HepG2 (cell line): ENCODE measurements at regions not wholly inside any gene's neighbourhood (a gene's known extent, or its start where the extent isn't known, plus 50 kb on each side); places are given as distances from the start of the nearest gene placed in this dataset.

ENCODE experiments used
- ATAC-seq: fragments of 200-7000 bp; cut with Tn5 transposase; 3 replicates; pipeline ENCODE4 v1.9.1; 2020; ENCODE audit warnings: mild to moderate bottlenecking, moderate library complexity
- BruUV-seq: library from RNA; stranded (reverse); fragments of 400-500 nt; replicated peaks from 2 replicates; lab custom pipeline; 2021; lab: Mats Ljungman, UMichigan
- CTCF ChIA-PET: fragments of 300-600 bp; formaldehyde crosslinking; extraction: SDS; loops from one replicate; lab custom pipeline; 2021; ENCODE audit warnings: low total read pairs, inconsistent platforms, low intra/inter-chr PET ratio; lab: Yijun Ruan, JAX
- POLR2A ChIA-PET: fragments of 350-600 bp; sonication (Branson Sonifier 250); formaldehyde crosslinking; loops from one replicate; lab custom pipeline; 2020; ENCODE audit warnings: antibody characterized with exemption, inconsistent platforms; lab: Yijun Ruan, JAX
- DNase-seq: peaks from one replicate; pipeline ENCODE4 v3.0.0-alpha.2; 2015; ENCODE audit warnings: low spot score
- FAIRE-seq: peaks from 3 replicates; lab custom pipeline; 2011; peaks lifted over from hg19 to GRCh38; lab: Jason Lieb, UNC
- H2AFZ ChIP-seq: one replicate; pipeline ENCODE4 v1.6.1; 2011; ENCODE audit warnings: low read length, inconsistent platforms
- H3K27ac ChIP-seq: fragments of 300-600 bp; 3 replicates; pipeline ENCODE4 v1.8.0; 2011; ENCODE audit warnings: mixed run types, mild to moderate bottlenecking, mixed read lengths, low read length, inconsistent platforms; ENCODE audit not compliant: insufficient read depth; ENCODE audit errors: extremely low read length
- H3K27me3 ChIP-seq, 2 experiments: fragments of 200-600 bp in 1 of 2; 2 replicates in 1 of 2; 3 replicates in 1 of 2; pipeline versions ENCODE4 v1.6.0 to v1.8.0; 2011; ENCODE audit warnings: low read length in 2 of 2, mild to moderate bottlenecking in 2 of 2, moderate library complexity in 2 of 2, inconsistent platforms in 1 of 2; ENCODE audit not compliant: insufficient read depth in 2 of 2, control insufficient read depth in 1 of 2
- H3K36me3 ChIP-seq, 2 experiments: fragments of 200-600 bp in 1 of 2; replicated peaks in 1 of 2; 2 replicates in 1 of 2; 3 replicates in 1 of 2; pipeline versions ENCODE4 v1.5.1 to v1.8.0; 2011; ENCODE audit warnings: low read length in 2 of 2, inconsistent platforms in 1 of 2; ENCODE audit not compliant: insufficient read depth in 2 of 2, control insufficient read depth in 1 of 2
- H3K4me1 ChIP-seq: 2 replicates; pipeline ENCODE4 v1.5.1; 2012; ENCODE audit warnings: low read length, inconsistent platforms; ENCODE audit not compliant: insufficient read depth
- H3K4me2 ChIP-seq: 2 replicates; pipeline ENCODE4 v1.6.0; 2011; ENCODE audit warnings: low read depth, low read length, inconsistent platforms
- H3K4me3 ChIP-seq, 3 experiments: fragments of 200-600 bp in 1 of 3; sonication (generic), shearing (Covaris generic) in 1 of 3; replicated peaks in 1 of 3; 2 replicates each; pipeline ENCODE4 v1.5.1; 2011 to 2016; ENCODE audit warnings: low read length in 3 of 3, inconsistent platforms in 2 of 3, low read depth in 2 of 3, mild to moderate bottlenecking in 2 of 3, control low read depth in 1 of 3, mixed read lengths in 1 of 3; ENCODE audit not compliant: insufficient read depth in 1 of 3
- H3K79me2 ChIP-seq: one replicate; pipeline ENCODE4 v1.6.1; 2011; ENCODE audit warnings: low read length, inconsistent platforms; ENCODE audit not compliant: insufficient read depth
- H3K9ac ChIP-seq: 2 replicates; pipeline ENCODE4 v1.6.0; 2011; ENCODE audit warnings: mild to moderate bottlenecking, low read depth, low read length, inconsistent platforms; ENCODE audit not compliant: insufficient read depth
- H3K9me3 ChIP-seq: 2 replicates; pipeline ENCODE4 v1.5.1; 2012; ENCODE audit warnings: mild to moderate bottlenecking, low read length
- H4K20me1 ChIP-seq: 2 replicates; pipeline ENCODE4 v1.6.0; 2011; ENCODE audit warnings: inconsistent platforms, mild to moderate bottlenecking, low read length, moderate library complexity; ENCODE audit not compliant: insufficient read depth
- CREM ChIP-seq, 2 experiments: sonication (generic) in 1 of 2; formaldehyde crosslinking in 1 of 2; IDR thresholded peaks; 2 replicates each; pipeline versions ENCODE4 v1.4.0 to v1.6.1; 2016 to 2020; ENCODE audit warnings: antibody characterized with exemption in 1 of 2, mild to moderate bottlenecking in 1 of 2, missing genetic modification reagents in 1 of 2
- HMG20A ChIP-seq: IDR thresholded peaks from 2 replicates; pipeline ENCODE4 v1.6.1; 2016; ENCODE audit warnings: borderline replicate concordance
- MAZ ChIP-seq, 2 experiments: sonication (generic) in 1 of 2; formaldehyde crosslinking in 1 of 2; IDR thresholded peaks; 2 replicates each; pipeline versions ENCODE4 v1.5.0 to v1.6.1; 2012 to 2020; ENCODE audit warnings: low read depth in 2 of 2, mild to moderate bottlenecking in 2 of 2, borderline replicate concordance in 1 of 2, improper control_type of control experiment in 1 of 2, low read length in 1 of 2, missing genetic modification reagents in 1 of 2, moderate library complexity in 1 of 2
- NR2F6 ChIP-seq, 2 experiments: IDR thresholded peaks; 2 replicates each; pipeline ENCODE4 v1.6.1; 2016; ENCODE audit warnings: antibody characterized with exemption in 1 of 2, mild to moderate bottlenecking in 1 of 2
- RARG ChIP-seq: sonication (generic); formaldehyde crosslinking; IDR thresholded peaks from 2 replicates; pipeline ENCODE4 v1.4.0; 2020; ENCODE audit warnings: low read depth, mild to moderate bottlenecking, missing genetic modification reagents
- RFXANK ChIP-seq: IDR thresholded peaks from 2 replicates; pipeline ENCODE4 v1.6.1; 2016
- SOX13 ChIP-seq, 3 experiments: fragments of 450-650 bp in 1 of 3; sonication (generic) in 1 of 3; formaldehyde crosslinking in 1 of 3; IDR thresholded peaks in 2 of 3; conservative IDR thresholded peaks in 1 of 3; 2 replicates each; pipeline versions ENCODE4 v1.5.0 to v1.6.1; 2016 to 2020; ENCODE audit warnings: antibody characterized with exemption in 1 of 3, mild to moderate bottlenecking in 1 of 3, missing compliant biosample characterization in 1 of 3, missing genetic modification reagents in 1 of 3, moderate library complexity in 1 of 3
- ZNF333 ChIP-seq: sonication (generic); formaldehyde crosslinking; IDR thresholded peaks from 2 replicates; pipeline ENCODE4 v1.4.0; 2020; ENCODE audit warnings: mild to moderate bottlenecking, missing genetic modification reagents, borderline replicate concordance
- ZNF703 ChIP-seq: sonication (generic); formaldehyde crosslinking; IDR thresholded peaks from 2 replicates; pipeline ENCODE4 v1.5.1; 2020; ENCODE audit warnings: missing genetic modification reagents, mild to moderate bottlenecking, moderate library complexity, borderline replicate concordance
- ZNF747 ChIP-seq: sonication (generic); formaldehyde crosslinking; IDR thresholded peaks from 2 replicates; pipeline ENCODE4 v1.8.1; 2023; ENCODE audit warnings: missing genetic modification reagents, mild to moderate bottlenecking, borderline replicate concordance
- WGBS: methylation state at CpG from one replicate; pipeline ENCODE4 v1.1.6; 2017; ENCODE audit warnings: low lambda C conversion rate; 5-methylcytosine and 5-hydroxymethylcytosine counted together
- in situ Hi-C: cut with HindIII; loops from 2 replicates; pipeline ENCODE4 v1.10.0; 2017; ENCODE audit warnings: low pct_unique_long_range_greater_than_20kb; ENCODE audit not compliant: extremely low pct_ligation_motif_present
- intact Hi-C: fragments of 100-400 bp; cut with micrococcal nuclease; formaldehyde crosslinking; loops from one replicate; pipeline ENCODE4 v1.10.0; 2022; ENCODE audit not compliant: unreplicated experiment
- TF ChIP-seq, protein P1 (sequence below): sonication (generic); formaldehyde crosslinking; IDR thresholded peaks from 2 replicates; pipeline ENCODE4 v1.9.0; 2022; ENCODE audit warnings: low read depth, missing genetic modification reagents
- TF ChIP-seq, protein P2 (sequence below): IDR thresholded peaks from 2 replicates; pipeline ENCODE4 v1.6.1; 2016; ENCODE audit warnings: control low read depth
- TF ChIP-seq, protein P3 (sequence below): sonication (generic); formaldehyde crosslinking; IDR thresholded peaks from 2 replicates; pipeline ENCODE4 v1.5.0; 2020; ENCODE audit warnings: missing genetic modification reagents, mild to moderate bottlenecking, borderline replicate concordance
- TF ChIP-seq, protein P4 (sequence below): sonication (generic); formaldehyde crosslinking; IDR thresholded peaks from 2 replicates; pipeline ENCODE4 v1.9.0; 2021; ENCODE audit warnings: missing genetic modification reagents, borderline replicate concordance

DNA sequence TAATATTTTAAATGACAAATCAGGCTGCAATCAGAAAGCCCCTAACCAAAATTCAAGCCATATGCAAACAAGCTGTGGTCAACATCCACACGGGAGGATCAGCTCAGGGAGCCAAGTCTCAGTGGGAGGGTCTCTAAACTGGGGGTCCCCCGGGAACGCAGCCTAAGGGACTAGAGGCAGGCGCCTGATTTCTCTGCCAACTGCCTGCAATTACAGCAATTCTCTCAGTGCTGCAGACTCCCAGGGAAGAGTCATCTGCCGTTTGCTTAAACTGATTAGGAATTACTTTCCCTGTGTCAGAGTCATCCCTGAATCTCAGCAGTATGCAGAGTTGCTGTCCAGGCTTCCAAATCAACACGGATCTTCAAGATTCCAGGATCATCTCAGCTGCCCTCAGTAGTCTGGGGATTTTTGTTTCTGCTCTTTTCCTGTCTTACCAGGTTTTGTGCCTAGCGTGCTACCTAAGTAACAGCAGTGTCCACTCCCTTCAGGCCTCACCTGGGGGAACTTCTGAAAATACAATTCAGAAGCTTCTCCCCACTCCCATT lies 247.8 kb downstream of the RRAGC start (continued):
- TF ChIP-seq, protein P1, sequence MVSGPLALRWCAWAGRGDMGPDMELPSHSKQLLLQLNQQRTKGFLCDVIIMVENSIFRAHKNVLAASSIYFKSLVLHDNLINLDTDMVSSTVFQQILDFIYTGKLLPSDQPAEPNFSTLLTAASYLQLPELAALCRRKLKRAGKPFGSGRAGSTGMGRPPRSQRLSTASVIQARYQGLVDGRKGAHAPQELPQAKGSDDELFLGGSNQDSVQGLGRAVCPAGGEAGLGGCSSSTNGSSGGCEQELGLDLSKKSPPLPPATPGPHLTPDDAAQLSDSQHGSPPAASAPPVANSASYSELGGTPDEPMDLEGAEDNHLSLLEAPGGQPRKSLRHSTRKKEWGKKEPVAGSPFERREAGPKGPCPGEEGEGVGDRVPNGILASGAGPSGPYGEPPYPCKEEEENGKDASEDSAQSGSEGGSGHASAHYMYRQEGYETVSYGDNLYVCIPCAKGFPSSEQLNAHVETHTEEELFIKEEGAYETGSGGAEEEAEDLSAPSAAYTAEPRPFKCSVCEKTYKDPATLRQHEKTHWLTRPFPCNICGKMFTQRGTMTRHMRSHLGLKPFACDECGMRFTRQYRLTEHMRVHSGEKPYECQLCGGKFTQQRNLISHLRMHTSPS = no peak
- TF ChIP-seq NR2F6 (IDR thresholded peaks at IDR 0.05) (no peak), NR2F6 (CRISPR knock-in tag; IDR thresholded peaks at IDR 0.05) (no peak)

DNA sequence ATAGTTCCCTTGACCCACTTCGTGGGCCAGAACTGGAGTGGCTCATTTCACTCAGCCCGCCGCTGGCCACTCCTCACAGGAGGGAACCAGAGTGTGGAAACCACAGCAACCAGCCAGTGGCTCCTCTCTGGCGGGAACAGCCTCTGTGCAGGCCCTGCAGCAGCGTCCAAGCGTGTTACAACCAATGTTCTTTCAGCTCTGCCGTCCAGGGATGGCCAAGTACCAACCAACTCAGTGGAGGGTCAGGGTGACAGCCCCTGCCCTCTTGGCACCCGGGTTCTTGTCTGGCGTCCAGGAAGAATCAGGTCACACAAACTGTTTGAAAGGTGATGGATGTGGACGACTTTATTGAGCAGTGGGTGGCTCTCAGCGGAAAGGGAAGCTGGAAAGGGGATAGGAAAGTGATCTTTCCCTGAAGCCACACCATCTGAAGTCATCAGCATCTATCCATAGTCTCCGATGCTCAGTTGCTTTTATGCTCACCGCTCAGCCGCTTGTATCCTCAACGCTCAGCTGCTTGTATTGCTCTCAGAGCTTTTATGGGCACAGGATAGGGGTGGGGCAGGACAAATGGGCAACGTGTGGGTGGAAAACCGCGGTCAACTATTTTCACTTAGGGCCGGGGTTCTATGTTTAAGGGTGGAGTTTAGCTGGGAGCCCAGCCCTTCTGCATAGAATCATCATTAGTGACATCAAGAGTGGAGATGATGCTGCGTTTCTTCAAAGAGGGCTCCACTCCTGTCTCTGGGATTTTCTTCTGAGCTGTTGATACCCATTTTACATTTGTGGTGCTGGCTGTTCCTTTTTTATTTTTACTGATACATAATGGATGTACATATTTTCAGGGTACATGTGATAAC lies 250.2 kb downstream of the RRAGC start:
- no TSS peak for BruUV-seq
- Histone ChIP-seq H4K20me1 (no peaks in the 10 kb centered on the region), H2AFZ (no peak overlapping the region), H3K4me3 (no peak overlapping the region), H3K4me1 (peaks cover 6% of the 10 kb centered on the region; the same call in 1 of the 2 replicates), H3K9ac (no peak overlapping the region), H3K9me3 (no peaks in the 10 kb centered on the region), H3K79me2 (no peaks in the 10 kb centered on the region), H3K36me3 (no peaks in the 10 kb centered on the region), H3K4me2 (no peak overlapping the region), H3K27ac (no peak overlapping the region), H3K27me3 (peaks cover 0 to 6% of the 10 kb centered on the region in 2 experiments; a peak in 2 of 5 replicates)
- ChIA-PET CTCF (no interaction called here), POLR2A (no interaction called here)
- DNase-seq = no peak
- 27% methylated on average over 18 of the region's 20 CpGs for WGBS
- in situ Hi-C loops (loop anchor here (5.0 kb wide), 1 partner anchor 208 kb away; no protein-coding TSS in a partner anchor), intact Hi-C loops (loop anchor here (2.0 kb wide), 1 partner anchor 225 kb away; no protein-coding TSS in a partner anchor)
- no peak for ATAC-seq
- FAIRE-seq = no peak
- no peak for TF ChIP-seq HMG20A (CRISPR knock-in tag)
- TF ChIP-seq ZNF703 (CRISPR knock-in tag) = no peak
- TF ChIP-seq, protein P2, sequence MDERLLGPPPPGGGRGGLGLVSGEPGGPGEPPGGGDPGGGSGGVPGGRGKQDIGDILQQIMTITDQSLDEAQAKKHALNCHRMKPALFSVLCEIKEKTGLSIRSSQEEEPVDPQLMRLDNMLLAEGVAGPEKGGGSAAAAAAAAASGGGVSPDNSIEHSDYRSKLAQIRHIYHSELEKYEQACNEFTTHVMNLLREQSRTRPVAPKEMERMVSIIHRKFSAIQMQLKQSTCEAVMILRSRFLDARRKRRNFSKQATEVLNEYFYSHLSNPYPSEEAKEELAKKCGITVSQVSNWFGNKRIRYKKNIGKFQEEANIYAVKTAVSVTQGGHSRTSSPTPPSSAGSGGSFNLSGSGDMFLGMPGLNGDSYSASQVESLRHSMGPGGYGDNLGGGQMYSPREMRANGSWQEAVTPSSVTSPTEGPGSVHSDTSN = no peak
- no peak for TF ChIP-seq ZNF333 (CRISPR knock-in tag)
- TF ChIP-seq, protein P3, sequence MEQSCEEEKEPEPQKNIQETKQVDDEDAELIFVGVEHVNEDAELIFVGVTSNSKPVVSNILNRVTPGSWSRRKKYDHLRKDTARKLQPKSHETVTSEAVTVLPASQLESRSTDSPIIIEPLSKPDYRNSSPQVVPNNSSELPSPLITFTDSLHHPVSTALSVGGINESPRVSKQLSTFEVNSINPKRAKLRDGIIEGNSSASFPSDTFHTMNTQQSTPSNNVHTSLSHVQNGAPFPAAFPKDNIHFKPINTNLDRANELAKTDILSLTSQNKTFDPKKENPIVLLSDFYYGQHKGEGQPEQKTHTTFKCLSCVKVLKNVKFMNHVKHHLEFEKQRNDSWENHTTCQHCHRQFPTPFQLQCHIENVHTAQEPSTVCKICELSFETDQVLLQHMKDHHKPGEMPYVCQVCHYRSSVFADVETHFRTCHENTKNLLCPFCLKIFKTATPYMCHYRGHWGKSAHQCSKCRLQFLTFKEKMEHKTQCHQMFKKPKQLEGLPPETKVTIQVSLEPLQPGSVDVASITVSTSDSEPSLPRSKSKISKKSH (CRISPR knock-in tag) = no peak
- no peak for TF ChIP-seq SOX13 (IDR thresholded peaks at IDR 0.05)
- TF ChIP-seq SOX13 (CRISPR knock-in tag; conservative IDR thresholded peaks at IDR 0.05 in 1 of 2, IDR thresholded peaks at IDR 0.05 in 1 of 2) = no peak
- TF ChIP-seq ZNF747 = no peak
- TF ChIP-seq CREM (IDR thresholded peaks at IDR 0.05) = no peak
- TF ChIP-seq CREM (CRISPR knock-in tag; IDR thresholded peaks at IDR 0.05) = no peak
- TF ChIP-seq, protein P4, sequence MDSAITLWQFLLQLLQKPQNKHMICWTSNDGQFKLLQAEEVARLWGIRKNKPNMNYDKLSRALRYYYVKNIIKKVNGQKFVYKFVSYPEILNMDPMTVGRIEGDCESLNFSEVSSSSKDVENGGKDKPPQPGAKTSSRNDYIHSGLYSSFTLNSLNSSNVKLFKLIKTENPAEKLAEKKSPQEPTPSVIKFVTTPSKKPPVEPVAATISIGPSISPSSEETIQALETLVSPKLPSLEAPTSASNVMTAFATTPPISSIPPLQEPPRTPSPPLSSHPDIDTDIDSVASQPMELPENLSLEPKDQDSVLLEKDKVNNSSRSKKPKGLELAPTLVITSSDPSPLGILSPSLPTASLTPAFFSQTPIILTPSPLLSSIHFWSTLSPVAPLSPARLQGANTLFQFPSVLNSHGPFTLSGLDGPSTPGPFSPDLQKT (CRISPR knock-in tag) = no peak
- no peak for TF ChIP-seq RFXANK (CRISPR knock-in tag)
- no peak for TF ChIP-seq MAZ (IDR thresholded peaks at IDR 0.05; ENCODE audit: borderline replicate concordance, low read depth, low read length)
- no peak for TF ChIP-seq MAZ (CRISPR knock-in tag; IDR thresholded peaks at IDR 0.05; ENCODE audit: low read depth)
- no peak for TF ChIP-seq RARG (CRISPR knock-in tag)
